Kidney (tissue), 13 donors: ENCODE measurements at regions not wholly inside any gene's neighbourhood (a gene's known extent, or its start where the extent isn't known, plus 50 kb on each side); places are given as distances from the start of the nearest gene placed in this dataset.

Experiments
- DNase-seq, 5 donors: peaks; one replicate each; pipeline ENCODE4 v3.0.0-alpha.2; 2013 to 2020
- FAIRE-seq: peaks from 2 replicates; lab custom pipeline; 2012; peaks lifted over from hg19 to GRCh38; lab: Jason Lieb, UNC
- H3K27ac ChIP-seq, 2 donors: one replicate each; pipeline ENCODE4 v1.7.0; 2013; ENCODE audit warnings: low read depth in 2 of 2, low read length in 2 of 2, inconsistent platforms in 1 of 2
- H3K27me3 ChIP-seq: one replicate; pipeline ENCODE4 v1.7.1; 2013; ENCODE audit warnings: low read length, inconsistent platforms; ENCODE audit not compliant: control insufficient read depth, insufficient read depth
- H3K36me3 ChIP-seq, 3 donors: one replicate each; pipeline versions ENCODE4 v1.7.0 to v1.7.1; 2013; ENCODE audit warnings: low read length in 3 of 3, control low read depth in 1 of 3, inconsistent platforms in 1 of 3; ENCODE audit not compliant: insufficient read depth in 3 of 3, control insufficient read depth in 2 of 3
- H3K4me1 ChIP-seq, 3 donors: one replicate each; pipeline versions ENCODE4 v1.7.0 to v1.7.1; 2013; ENCODE audit warnings: low read length in 3 of 3, inconsistent platforms in 1 of 3, low read depth in 1 of 3; ENCODE audit not compliant: control insufficient read depth in 2 of 3, insufficient read depth in 2 of 3
- H3K4me3 ChIP-seq, 3 donors: one replicate each; pipeline versions ENCODE4 v1.7.0 to v1.8.1; 2013; ENCODE audit warnings: low read length in 3 of 3, control low read depth in 1 of 3, inconsistent platforms in 1 of 3
- H3K9ac ChIP-seq, 3 donors: one replicate each; pipeline versions ENCODE4 v1.7.0 to v1.7.1; 2013; ENCODE audit warnings: low read length in 3 of 3, control low read depth in 1 of 3, inconsistent platforms in 1 of 3
- H3K9me3 ChIP-seq, 3 donors: one replicate each; pipeline versions ENCODE4 v1.7.0 to v1.7.1; 2013; ENCODE audit warnings: low read length in 3 of 3, control low read depth in 1 of 3, inconsistent platforms in 1 of 3; ENCODE audit not compliant: control insufficient read depth in 2 of 3, insufficient read depth in 1 of 3
- intact Hi-C: fragments of 100-400 bp; cut with DNase I; formaldehyde crosslinking; loops from one replicate; pipeline ENCODE4 v1.11.1; 2022
- TF ChIP-seq, protein P1 (sequence below): IDR thresholded peaks from 3 replicates; pipeline ENCODE4 v1.5.1; 2012; ENCODE audit warnings: mild to moderate bottlenecking, moderate library complexity, borderline replicate concordance; ENCODE audit not compliant: insufficient read depth; ENCODE audit errors: extremely low read depth
- donor health status: control.
- donor health status: control.
- donor health status: control.
- donor health status: control.
- donor health status: control.
- donor health status: DM: yes; HTN: yes; CAD: no.
- donor health status: Normal renal cell carcinoma (clear cell type).

DNA sequence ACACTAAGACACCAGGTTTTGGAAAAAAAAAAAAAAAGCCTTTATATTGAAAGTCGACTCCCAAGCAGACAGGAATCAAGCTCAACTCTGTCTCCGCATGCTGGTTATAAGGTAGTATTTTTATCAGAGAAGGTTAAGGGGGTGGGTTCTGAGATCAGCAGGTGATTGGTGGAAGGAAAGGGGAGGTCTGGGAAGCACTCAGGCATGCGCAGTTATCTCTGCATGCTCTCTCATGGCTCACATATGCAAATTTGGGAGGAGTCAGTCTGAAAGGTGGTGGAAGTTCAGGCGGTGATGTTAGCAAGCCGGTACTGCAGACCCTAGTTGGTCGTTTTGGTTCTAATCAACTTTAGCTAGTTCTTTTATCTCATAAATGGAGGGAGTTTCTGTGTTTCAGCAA is 357.6 kb upstream of the C16orf82 start:
- H3K36me3 ChIP-seq, result no peaks in the 10 kb centered on the region
- H3K9me3 ChIP-seq, result no peaks in the 10 kb centered on the region
- no peak overlapping the region for H3K27ac ChIP-seq
- TF ChIP-seq, protein P1, sequence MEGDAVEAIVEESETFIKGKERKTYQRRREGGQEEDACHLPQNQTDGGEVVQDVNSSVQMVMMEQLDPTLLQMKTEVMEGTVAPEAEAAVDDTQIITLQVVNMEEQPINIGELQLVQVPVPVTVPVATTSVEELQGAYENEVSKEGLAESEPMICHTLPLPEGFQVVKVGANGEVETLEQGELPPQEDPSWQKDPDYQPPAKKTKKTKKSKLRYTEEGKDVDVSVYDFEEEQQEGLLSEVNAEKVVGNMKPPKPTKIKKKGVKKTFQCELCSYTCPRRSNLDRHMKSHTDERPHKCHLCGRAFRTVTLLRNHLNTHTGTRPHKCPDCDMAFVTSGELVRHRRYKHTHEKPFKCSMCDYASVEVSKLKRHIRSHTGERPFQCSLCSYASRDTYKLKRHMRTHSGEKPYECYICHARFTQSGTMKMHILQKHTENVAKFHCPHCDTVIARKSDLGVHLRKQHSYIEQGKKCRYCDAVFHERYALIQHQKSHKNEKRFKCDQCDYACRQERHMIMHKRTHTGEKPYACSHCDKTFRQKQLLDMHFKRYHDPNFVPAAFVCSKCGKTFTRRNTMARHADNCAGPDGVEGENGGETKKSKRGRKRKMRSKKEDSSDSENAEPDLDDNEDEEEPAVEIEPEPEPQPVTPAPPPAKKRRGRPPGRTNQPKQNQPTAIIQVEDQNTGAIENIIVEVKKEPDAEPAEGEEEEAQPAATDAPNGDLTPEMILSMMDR, result no peak
- H3K4me3 ChIP-seq, result no peak overlapping the region
- no peak for FAIRE-seq
- DNase-seq, result no peak
- H3K4me1 ChIP-seq, result no peaks in the 10 kb centered on the region
- H3K9ac ChIP-seq, result no peak overlapping the region
- intact Hi-C loops, result no loop called here
- no peaks in the 10 kb centered on the region for H3K27me3 ChIP-seq

DNA sequence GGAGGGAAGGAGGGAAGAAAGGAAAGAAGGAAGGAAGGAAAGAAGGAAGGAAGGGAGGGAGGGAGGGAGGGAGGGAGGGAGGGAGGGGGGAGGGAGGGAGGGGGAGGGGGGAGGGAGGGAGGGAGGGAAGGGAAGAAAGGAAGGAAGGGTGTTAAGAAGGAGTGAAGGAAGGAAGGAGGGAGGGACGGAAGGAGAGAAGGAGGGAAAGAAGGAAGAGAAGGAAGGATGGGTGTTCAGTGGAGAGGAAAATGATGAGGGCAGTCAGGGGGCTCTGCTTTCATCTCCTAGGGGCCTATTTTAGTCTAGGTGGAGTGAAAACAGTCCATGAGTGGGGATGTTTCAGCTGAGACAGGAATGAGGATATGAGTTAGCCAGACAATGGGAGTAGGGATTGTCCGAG is 357.0 kb upstream of the C16orf82 start:
- Histone ChIP-seq H3K9me3 (no peaks in the 10 kb centered on the region), H3K27me3 (no peaks in the 10 kb centered on the region), H3K4me1 (no peaks in the 10 kb centered on the region), H3K9ac (no peak overlapping the region), H3K4me3 (no peak overlapping the region), H3K27ac (no peak overlapping the region), H3K36me3 (no peaks in the 10 kb centered on the region)
- TF ChIP-seq, protein P1, result no peak
- FAIRE-seq (no peak), DNase-seq (no peak)
- intact Hi-C loops, result no loop called here

DNA sequence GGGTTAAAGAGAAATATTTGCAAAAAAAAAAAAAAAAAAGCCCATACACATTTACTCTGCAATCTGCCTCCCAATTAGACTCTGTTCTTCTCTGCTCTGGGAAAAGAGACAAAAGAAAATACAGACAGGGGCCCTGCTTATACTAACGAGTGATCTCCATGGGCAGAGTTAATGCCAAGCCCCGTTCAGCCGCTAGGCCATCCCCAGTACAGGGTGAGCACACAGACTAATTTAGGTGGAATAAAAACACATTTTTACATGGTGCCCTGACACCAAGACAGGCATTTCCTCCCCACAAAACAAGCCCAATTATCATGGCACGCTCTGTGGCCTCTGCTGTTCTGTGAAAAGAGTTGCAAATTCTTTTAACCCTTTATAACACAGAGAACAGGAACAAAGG is 356.3 kb upstream of the C16orf82 start:
- Histone ChIP-seq H3K9ac (no peak overlapping the region), H3K4me3 (no peak overlapping the region), H3K36me3 (no peaks in the 10 kb centered on the region), H3K27ac (no peak overlapping the region), H3K9me3 (no peaks in the 10 kb centered on the region), H3K27me3 (no peaks in the 10 kb centered on the region), H3K4me1 (no peaks in the 10 kb centered on the region)
- TF ChIP-seq, protein P1, result no peak
- FAIRE-seq, result no peak
- no peak for DNase-seq
- intact Hi-C loops, result no loop called here

DNA sequence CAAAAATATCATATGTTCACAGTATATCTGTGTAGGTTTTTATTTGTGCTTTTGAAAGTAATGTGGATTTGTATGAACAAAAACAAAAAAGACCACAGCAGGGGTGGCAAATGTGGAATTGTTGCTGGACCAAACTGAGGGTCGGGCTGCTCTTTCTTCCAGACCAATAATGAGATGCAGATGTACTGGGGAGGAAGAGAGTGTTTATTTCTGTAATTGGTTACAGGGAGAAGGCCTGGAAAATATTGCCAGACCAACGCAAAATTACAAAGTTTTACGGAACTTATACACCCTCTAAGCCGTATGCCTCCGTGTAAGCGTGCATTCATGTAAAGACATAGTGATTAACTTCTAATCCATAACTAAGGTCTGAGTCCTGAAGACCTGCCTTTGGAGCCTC is 353.9 kb upstream of the C16orf82 start:
- Histone ChIP-seq H3K4me3 (no peak overlapping the region), H3K9ac (no peak overlapping the region), H3K27me3 (no peaks in the 10 kb centered on the region), H3K4me1 (no peaks in the 10 kb centered on the region), H3K9me3 (no peaks in the 10 kb centered on the region), H3K27ac (no peak overlapping the region), H3K36me3 (no peaks in the 10 kb centered on the region)
- intact Hi-C loops, result no loop called here
- FAIRE-seq, result no peak
- TF ChIP-seq, protein P1, result no peak
- no peak for DNase-seq
